ENCODE measurements at regions not wholly inside any gene's neighbourhood (a gene's known extent, or its start where the extent isn't known, plus 50 kb on each side); places are given as distances from the start of the nearest gene placed in this dataset.

DNA sequence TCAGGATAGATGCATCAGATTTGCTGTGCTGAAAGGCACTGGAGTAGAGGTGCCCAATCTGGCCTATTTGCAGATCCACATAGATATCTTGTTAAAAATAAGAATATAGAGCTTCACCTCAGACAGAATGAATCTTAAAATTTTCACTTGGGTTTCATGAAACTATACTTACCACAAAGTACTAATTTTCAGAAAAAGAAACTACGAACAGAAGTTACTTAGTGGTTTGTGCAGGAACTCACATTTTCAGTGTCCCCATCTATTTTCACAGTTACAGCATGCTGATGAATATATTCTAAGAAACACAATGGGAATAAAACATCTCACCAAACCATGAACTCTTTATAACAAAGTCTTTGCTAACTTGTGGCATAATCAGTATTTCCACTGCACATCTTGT is 449.4 kb downstream of the RERGL start:
- Histone ChIP-seq H3K4me1 (no peaks in the 10 kb centered on the region), H3K27me3 (no peaks in the 10 kb centered on the region), H3K4me3 (no peak overlapping the region), H3K27ac (no peak overlapping the region), H3K9me3 (no peaks in the 10 kb centered on the region), H3K36me3 (no peaks in the 10 kb centered on the region)
- intact Hi-C loops (cut with DNase I; ENCODE audit: low total_unique reads) = no loop called here
- WGBS, 2 donors (ENCODE audit: low coverage in 1 of 2) = 75 to 80% methylated on average over 1 of the region's 1 CpG
- in situ Hi-C loops (cut with MboI; ENCODE audit: low pct_ligation_motif_present in 1 of 4, low pct_unique_long_range_greater_than_20kb in 1 of 4, low sequenced_read_pairs in 3 of 4) = no loop called here
- TF ChIP-seq CTCF (IDR thresholded peaks at IDR 0.05) (no peak), POLR2A (IDR thresholded peaks at IDR 0.05) (no peak), POLR2AphosphoS5 (IDR thresholded peaks at IDR 0.05) (no peak), EP300 (IDR thresholded peaks at IDR 0.05; ENCODE audit: low read depth) (no peak)
- DNase-seq = no peak

DNA sequence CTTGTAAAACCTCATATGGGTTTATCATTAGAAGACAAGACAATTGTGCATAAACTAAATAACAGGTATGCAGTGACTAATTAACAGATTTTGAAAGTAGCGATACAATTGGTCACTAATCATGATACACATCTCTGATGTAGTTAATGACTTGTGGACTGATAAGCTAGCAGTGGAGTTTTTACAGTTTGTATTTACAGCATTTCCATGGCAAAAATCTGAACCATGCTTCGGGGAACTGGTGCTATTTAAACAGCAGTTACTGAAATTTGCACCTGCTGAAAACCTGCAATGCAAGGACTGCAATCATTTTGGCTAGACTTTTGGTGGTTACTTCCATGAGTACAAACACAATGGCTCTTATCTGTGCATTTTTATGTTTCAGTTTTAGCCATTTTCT is 471.2 kb downstream of the RERGL start:
- 67 to 71% methylated on average over 2 of the region's 2 CpGs for WGBS, 2 donors (ENCODE audit: low coverage in 1 of 2)
- no peak for TF ChIP-seq CTCF (IDR thresholded peaks at IDR 0.05)
- TF ChIP-seq EP300 (IDR thresholded peaks at IDR 0.05; ENCODE audit: low read depth) = no peak
- TF ChIP-seq POLR2A (IDR thresholded peaks at IDR 0.05) = no peak
- no peak for TF ChIP-seq POLR2AphosphoS5 (IDR thresholded peaks at IDR 0.05)
- H3K4me1 ChIP-seq = no peaks in the 10 kb centered on the region

DNA sequence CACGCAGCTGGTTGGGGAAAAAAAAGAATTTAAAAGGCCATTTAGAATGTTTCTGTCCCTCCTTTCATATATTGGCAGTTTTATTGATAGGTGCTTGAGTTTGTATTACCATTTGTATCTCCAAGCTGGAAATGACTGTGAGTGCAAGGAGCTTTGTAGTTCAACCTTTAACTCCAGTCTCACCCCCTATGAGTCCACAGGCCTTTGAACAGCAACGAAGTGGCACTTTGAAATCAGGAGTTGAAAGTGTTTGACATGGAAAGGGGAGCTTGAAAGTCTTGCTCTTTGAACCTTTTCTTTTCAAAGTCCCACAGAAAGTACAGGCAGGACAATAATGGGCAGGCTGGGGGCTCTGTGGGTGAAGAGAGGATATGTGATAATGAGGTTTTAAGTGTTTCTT is 480.3 kb downstream of the RERGL start:
- WGBS, 2 donors (ENCODE audit: low coverage in 1 of 2) = 37 to 50% methylated on average over 2 of the region's 2 CpGs
- Histone ChIP-seq H3K9me3 (no peaks in the 10 kb centered on the region), H3K4me3 (no peak overlapping the region), H3K27me3 (no peaks in the 10 kb centered on the region), H3K27ac (no peak overlapping the region), H3K36me3 (no peaks in the 10 kb centered on the region), H3K4me1 (no peaks in the 10 kb centered on the region)
- DNase-seq = no peak
- in situ Hi-C loops (cut with MboI; ENCODE audit: low pct_ligation_motif_present in 1 of 4, low pct_unique_long_range_greater_than_20kb in 1 of 4, low sequenced_read_pairs in 3 of 4) = no loop called here
- no peak for TF ChIP-seq POLR2AphosphoS5 (IDR thresholded peaks at IDR 0.05)
- TF ChIP-seq EP300 (IDR thresholded peaks at IDR 0.05; ENCODE audit: low read depth) = no peak
- TF ChIP-seq CTCF (IDR thresholded peaks at IDR 0.05) = no peak
- no peak for TF ChIP-seq POLR2A (IDR thresholded peaks at IDR 0.05)
- intact Hi-C loops (cut with DNase I; ENCODE audit: low total_unique reads) = no loop called here

More for the DNA sequence above, 471.2 kb downstream of the RERGL start:
- H3K36me3 ChIP-seq = no peaks in the 10 kb centered on the region
- no peak for DNase-seq
- H3K4me3 ChIP-seq = no peak overlapping the region
- no peaks in the 10 kb centered on the region for H3K9me3 ChIP-seq
- H3K27me3 ChIP-seq = no peaks in the 10 kb centered on the region
- in situ Hi-C loops (cut with MboI; ENCODE audit: low pct_ligation_motif_present in 1 of 4, low pct_unique_long_range_greater_than_20kb in 1 of 4, low sequenced_read_pairs in 3 of 4) (no loop called here), intact Hi-C loops (cut with DNase I; ENCODE audit: low total_unique reads) (no loop called here)
- H3K27ac ChIP-seq = no peak overlapping the region

- H3K27ac ChIP-seq = no peak overlapping the region
Observed at GRCh38 chr12:17609153-17609552, 480.8 kb downstream of the RERGL start.

More at GRCh38 chr12:17609153-17609552, 480.8 kb downstream of the RERGL start:
- Histone ChIP-seq H3K9me3 (no peaks in the 10 kb centered on the region), H3K4me1 (no peaks in the 10 kb centered on the region), H3K27me3 (no peaks in the 10 kb centered on the region), H3K4me3 (no peak overlapping the region), H3K36me3 (no peaks in the 10 kb centered on the region)
- 33% methylated on average over 1 of the region's 1 CpG for WGBS, 2 donors (ENCODE audit: low coverage in 1 of 2)
- in situ Hi-C loops (cut with MboI; ENCODE audit: low pct_ligation_motif_present in 1 of 4, low pct_unique_long_range_greater_than_20kb in 1 of 4, low sequenced_read_pairs in 3 of 4) (no loop called here), intact Hi-C loops (cut with DNase I; ENCODE audit: low total_unique reads) (no loop called here)
- TF ChIP-seq CTCF (IDR thresholded peaks at IDR 0.05) (no peak), EP300 (IDR thresholded peaks at IDR 0.05; ENCODE audit: low read depth) (no peak), POLR2A (IDR thresholded peaks at IDR 0.05) (no peak), POLR2AphosphoS5 (IDR thresholded peaks at IDR 0.05) (no peak)
- no peak for DNase-seq

All from transverse colon (tissue), 4 donors.